ENCODE measurements at regions not wholly inside any gene's neighbourhood (a gene's known extent, or its start where the extent isn't known, plus 50 kb on each side); places are given as distances from the start of the nearest gene placed in this dataset.
A peak's percentile ranks its signal among the peaks of the same experiment; 100 is the strongest.

- no peak for DNase-seq
Measured at GRCh38 chr5:135124128-135124527, 90.1 kb upstream of the PITX1 start.

GRCh38 chr5:135122797-135123196, 88.8 kb upstream of the PITX1 start:
- no peak for DNase-seq

GRCh38 chr5:135120951-135121350, 86.9 kb upstream of the PITX1 start:
- no peak for DNase-seq

GRCh38 chr5:135119481-135119880, 85.5 kb upstream of the PITX1 start:
- DNase-seq = no peak

- no peak for DNase-seq
Measured at GRCh38 chr5:135117590-135117989, 83.6 kb upstream of the PITX1 start.

- DNase-seq = peak in 8 of 56 donors; percentile 2 to 44 (median 10)
Measured at GRCh38 chr5:135116160-135116561, 82.1 kb upstream of the PITX1 start.

GRCh38 chr5:135115591-135115990, 81.6 kb upstream of the PITX1 start:
- no peak for DNase-seq

GRCh38 chr5:135114759-135115158, 80.7 kb upstream of the PITX1 start:
- DNase-seq = no peak

GRCh38 chr5:135112008-135112725, 78.1 kb upstream of the PITX1 start:
- DNase-seq = no peak

- DNase-seq = no peak
Measured at GRCh38 chr5:135110785-135111596, 77.0 kb upstream of the PITX1 start.

- DNase-seq = no peak
Measured at GRCh38 chr5:135108992-135109391, 75.0 kb upstream of the PITX1 start.

- no peak for DNase-seq
Measured at GRCh38 chr5:135108569-135108968, 74.5 kb upstream of the PITX1 start.

- DNase-seq = no peak
Measured at GRCh38 chr5:135107986-135108385, 74.0 kb upstream of the PITX1 start.

GRCh38 chr5:135106610-135107471, 72.8 kb upstream of the PITX1 start:
- no peak for DNase-seq

- no peak for DNase-seq
Measured at GRCh38 chr5:135106136-135106535, 72.1 kb upstream of the PITX1 start.

GRCh38 chr5:135105105-135105484, 71.1 kb upstream of the PITX1 start:
- no peak for DNase-seq

GRCh38 chr5:135103575-135103853, 69.5 kb upstream of the PITX1 start:
- no peak for DNase-seq

GRCh38 chr5:135102716-135103574, 68.9 kb upstream of the PITX1 start:
- DNase-seq = no peak

- DNase-seq = no peak
Measured at GRCh38 chr5:135100431-135100830, 66.4 kb upstream of the PITX1 start.

GRCh38 chr5:135100011-135100410, 66.0 kb upstream of the PITX1 start:
- no peak for DNase-seq

- no peak for DNase-seq
Measured at GRCh38 chr5:135097390-135097789, 63.4 kb upstream of the PITX1 start.
